Coronary artery (tissue), 2 donors: ENCODE measurements at regions not wholly inside any gene's neighbourhood (a gene's known extent, or its start where the extent isn't known, plus 50 kb on each side); places are given as distances from the start of the nearest gene placed in this dataset.

Experiments
- DNase-seq: peaks from one replicate; pipeline ENCODE4 v3.0.0-alpha.2; 2017; ENCODE audit warnings: low spot score
- H3K27ac ChIP-seq, 2 donors: fragments of 200-600 bp; sonication (generic); one replicate each; pipeline ENCODE4 v1.5.1; 2016 to 2019
- H3K4me3 ChIP-seq: fragments of 200-600 bp; sonication (generic); 2 replicates; pipeline ENCODE4 v1.5.1; 2016; ENCODE audit warnings: mild to moderate bottlenecking, moderate library complexity
- TF ChIP-seq, protein P1 (sequence below): fragments of 200-600 bp; sonication (generic); IDR thresholded peaks from one replicate; pipeline ENCODE4 v1.5.1; 2019; ENCODE audit warnings: antibody characterized with exemption

- no peak for DNase-seq
- no peak overlapping the region for H3K4me3 ChIP-seq
- no peak overlapping the region for H3K27ac ChIP-seq
- TF ChIP-seq, protein P1, sequence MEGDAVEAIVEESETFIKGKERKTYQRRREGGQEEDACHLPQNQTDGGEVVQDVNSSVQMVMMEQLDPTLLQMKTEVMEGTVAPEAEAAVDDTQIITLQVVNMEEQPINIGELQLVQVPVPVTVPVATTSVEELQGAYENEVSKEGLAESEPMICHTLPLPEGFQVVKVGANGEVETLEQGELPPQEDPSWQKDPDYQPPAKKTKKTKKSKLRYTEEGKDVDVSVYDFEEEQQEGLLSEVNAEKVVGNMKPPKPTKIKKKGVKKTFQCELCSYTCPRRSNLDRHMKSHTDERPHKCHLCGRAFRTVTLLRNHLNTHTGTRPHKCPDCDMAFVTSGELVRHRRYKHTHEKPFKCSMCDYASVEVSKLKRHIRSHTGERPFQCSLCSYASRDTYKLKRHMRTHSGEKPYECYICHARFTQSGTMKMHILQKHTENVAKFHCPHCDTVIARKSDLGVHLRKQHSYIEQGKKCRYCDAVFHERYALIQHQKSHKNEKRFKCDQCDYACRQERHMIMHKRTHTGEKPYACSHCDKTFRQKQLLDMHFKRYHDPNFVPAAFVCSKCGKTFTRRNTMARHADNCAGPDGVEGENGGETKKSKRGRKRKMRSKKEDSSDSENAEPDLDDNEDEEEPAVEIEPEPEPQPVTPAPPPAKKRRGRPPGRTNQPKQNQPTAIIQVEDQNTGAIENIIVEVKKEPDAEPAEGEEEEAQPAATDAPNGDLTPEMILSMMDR: no peak
Observed at GRCh38 chr15:61724251-61724939, 335.9 kb downstream of the VPS13C start.

GRCh38 chr15:61721418-61721817 is 338.8 kb downstream of the VPS13C start:
- TF ChIP-seq, protein P1: no peak
- no peak overlapping the region for H3K4me3 ChIP-seq
- H3K27ac ChIP-seq: no peak overlapping the region
- DNase-seq: no peak

GRCh38 chr15:61720197-61720704 is 340.0 kb downstream of the VPS13C start:
- H3K4me3 ChIP-seq: no peak overlapping the region
- TF ChIP-seq, protein P1: no peak
- DNase-seq: no peak
- no peak overlapping the region for H3K27ac ChIP-seq

- no peak for DNase-seq
- TF ChIP-seq, protein P1: no peak
- Histone ChIP-seq H3K4me3 (no peak overlapping the region), H3K27ac (no peak overlapping the region)
Observed at GRCh38 chr15:61715082-61715481, 345.2 kb downstream of the VPS13C start.

- TF ChIP-seq, protein P1: no peak
- DNase-seq: no peak
- peak overlapping the region in 1 of 2 donors; percentile 4 for H3K27ac ChIP-seq
- H3K4me3 ChIP-seq: no peak overlapping the region
Observed at GRCh38 chr15:61712129-61712759, 348.0 kb downstream of the VPS13C start.

- no peak for DNase-seq
- TF ChIP-seq, protein P1: no peak
- H3K4me3 ChIP-seq: no peak overlapping the region
Observed at GRCh38 chr15:61702224-61703020, 357.8 kb downstream of the VPS13C start.

More at GRCh38 chr15:61702224-61703020, 357.8 kb downstream of the VPS13C start:
- H3K27ac ChIP-seq: no peak overlapping the region
